Coronary artery (tissue), 2 donors: ENCODE measurements at regions not wholly inside any gene's neighbourhood (a gene's known extent, or its start where the extent isn't known, plus 50 kb on each side); places are given as distances from the start of the nearest gene placed in this dataset.

Experiments
- DNase-seq: peaks from one replicate; pipeline ENCODE4 v3.0.0-alpha.2; 2017; ENCODE audit warnings: low spot score
- H3K27ac ChIP-seq, 2 donors: fragments of 200-600 bp; sonication (generic); one replicate each; pipeline ENCODE4 v1.5.1; 2016 to 2019
- H3K4me3 ChIP-seq: fragments of 200-600 bp; sonication (generic); 2 replicates; pipeline ENCODE4 v1.5.1; 2016; ENCODE audit warnings: mild to moderate bottlenecking, moderate library complexity
- TF ChIP-seq, protein P1 (sequence below): fragments of 200-600 bp; sonication (generic); IDR thresholded peaks from one replicate; pipeline ENCODE4 v1.5.1; 2019; ENCODE audit warnings: antibody characterized with exemption

GRCh38 chr3:72383883-72384282 lies 464.4 kb downstream of the SHQ1 start:
- Histone ChIP-seq H3K27ac (no peak overlapping the region), H3K4me3 (no peak overlapping the region)
- no peak for DNase-seq
- TF ChIP-seq, protein P1, sequence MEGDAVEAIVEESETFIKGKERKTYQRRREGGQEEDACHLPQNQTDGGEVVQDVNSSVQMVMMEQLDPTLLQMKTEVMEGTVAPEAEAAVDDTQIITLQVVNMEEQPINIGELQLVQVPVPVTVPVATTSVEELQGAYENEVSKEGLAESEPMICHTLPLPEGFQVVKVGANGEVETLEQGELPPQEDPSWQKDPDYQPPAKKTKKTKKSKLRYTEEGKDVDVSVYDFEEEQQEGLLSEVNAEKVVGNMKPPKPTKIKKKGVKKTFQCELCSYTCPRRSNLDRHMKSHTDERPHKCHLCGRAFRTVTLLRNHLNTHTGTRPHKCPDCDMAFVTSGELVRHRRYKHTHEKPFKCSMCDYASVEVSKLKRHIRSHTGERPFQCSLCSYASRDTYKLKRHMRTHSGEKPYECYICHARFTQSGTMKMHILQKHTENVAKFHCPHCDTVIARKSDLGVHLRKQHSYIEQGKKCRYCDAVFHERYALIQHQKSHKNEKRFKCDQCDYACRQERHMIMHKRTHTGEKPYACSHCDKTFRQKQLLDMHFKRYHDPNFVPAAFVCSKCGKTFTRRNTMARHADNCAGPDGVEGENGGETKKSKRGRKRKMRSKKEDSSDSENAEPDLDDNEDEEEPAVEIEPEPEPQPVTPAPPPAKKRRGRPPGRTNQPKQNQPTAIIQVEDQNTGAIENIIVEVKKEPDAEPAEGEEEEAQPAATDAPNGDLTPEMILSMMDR: no peak

DNA sequence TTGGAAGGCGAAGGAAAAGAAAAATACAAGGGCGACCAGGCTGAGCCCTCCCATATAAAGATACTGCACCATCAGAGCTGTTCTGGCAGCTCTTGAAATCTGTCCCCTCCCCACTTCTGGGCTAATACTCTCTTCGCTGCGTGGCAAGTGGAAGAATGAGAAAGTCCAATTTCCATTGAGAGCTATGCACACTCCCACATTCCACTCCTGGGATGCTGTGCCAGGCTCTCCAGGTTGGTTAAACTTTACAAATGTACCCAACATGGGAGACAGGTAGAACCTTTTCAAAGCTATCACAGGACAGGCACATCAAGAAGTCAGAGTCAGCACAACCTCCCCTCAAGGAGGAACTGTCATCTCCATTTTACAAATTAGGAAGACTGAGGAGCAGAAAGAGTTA lies 465.0 kb downstream of the SHQ1 start:
- TF ChIP-seq, protein P1: no peak
- Histone ChIP-seq H3K27ac (no peak overlapping the region), H3K4me3 (no peak overlapping the region)
- no peak for DNase-seq

DNA sequence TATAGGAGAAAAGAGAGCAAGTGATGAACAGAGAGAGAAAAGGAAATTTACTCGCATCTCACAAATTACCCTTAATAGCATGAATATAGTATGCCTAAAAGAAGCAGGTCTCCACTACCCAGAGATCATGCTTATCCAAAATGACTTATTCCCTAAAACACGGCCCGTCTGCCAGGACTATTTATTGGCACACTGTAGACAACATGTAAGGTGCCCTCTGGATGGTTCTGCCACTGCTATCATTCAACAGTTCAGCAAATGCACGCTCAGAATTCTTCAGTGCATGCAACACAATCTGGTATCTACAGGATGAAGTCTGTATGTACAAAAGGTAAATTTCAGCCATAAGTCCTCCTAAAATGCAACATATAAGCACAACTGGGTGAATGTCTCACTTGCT lies 465.8 kb downstream of the SHQ1 start:
- Histone ChIP-seq H3K4me3 (no peak overlapping the region), H3K27ac (no peak overlapping the region)
- no peak for DNase-seq
- TF ChIP-seq, protein P1: no peak

DNA sequence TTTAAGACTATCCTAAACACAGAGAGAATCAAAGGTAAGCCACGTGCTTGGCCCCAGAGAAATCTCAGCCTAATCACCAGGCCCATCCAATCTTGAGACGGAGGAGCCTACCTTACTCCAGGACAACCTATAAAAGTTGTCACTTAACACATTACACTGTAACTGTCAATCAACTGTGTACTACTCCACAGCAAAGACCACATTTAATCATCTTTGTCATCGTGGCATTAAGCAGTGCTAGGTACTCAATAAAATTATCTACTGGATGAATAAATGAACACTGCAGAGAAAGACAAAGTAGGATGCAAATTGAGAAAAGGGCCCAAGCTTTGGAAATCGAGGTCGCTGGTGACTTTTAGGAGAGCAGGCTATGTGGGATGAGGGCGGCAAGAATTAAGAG lies 466.7 kb downstream of the SHQ1 start:
- no peak for DNase-seq
- TF ChIP-seq, protein P1: no peak
- H3K4me3 ChIP-seq: no peak overlapping the region
- H3K27ac ChIP-seq: no peak overlapping the region

GRCh38 chr3:72380711-72381493 lies 467.3 kb downstream of the SHQ1 start:
- no peak for DNase-seq
- no peak overlapping the region for H3K4me3 ChIP-seq
- H3K27ac ChIP-seq: no peak overlapping the region
- TF ChIP-seq, protein P1: no peak

GRCh38 chr3:72380193-72380592 lies 468.1 kb downstream of the SHQ1 start:
- TF ChIP-seq, protein P1: no peak
- no peak overlapping the region for H3K27ac ChIP-seq
- H3K4me3 ChIP-seq: no peak overlapping the region

DNA sequence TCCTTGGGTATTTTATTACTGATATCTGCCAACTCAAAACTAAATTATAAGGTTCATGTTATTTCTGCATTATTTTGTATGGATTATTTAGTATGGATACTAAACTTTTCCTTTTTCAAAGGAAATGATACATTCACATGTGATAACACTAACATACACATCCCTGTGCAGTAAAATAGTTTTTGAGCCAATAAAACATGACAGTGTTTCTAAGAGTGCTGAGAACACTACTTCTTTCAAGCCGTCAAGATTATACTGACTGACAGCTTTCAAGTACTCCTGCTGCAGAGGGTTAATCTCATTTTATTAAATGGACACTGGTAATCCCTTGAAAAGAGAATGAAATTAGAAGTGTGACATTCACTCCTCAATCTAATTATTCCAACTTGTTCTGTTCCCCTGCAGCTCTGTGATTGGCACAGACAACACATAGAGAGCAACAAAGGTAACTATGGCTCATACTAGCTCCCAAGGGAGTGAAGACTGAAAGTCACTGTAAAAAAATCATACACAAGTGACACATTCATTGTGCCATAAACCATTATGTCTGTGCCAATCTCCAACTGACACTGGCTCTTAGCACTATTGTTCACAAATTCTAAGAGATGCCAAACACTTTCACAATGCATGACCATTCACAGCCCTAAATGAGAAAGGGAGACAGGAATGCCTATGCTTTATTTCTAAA lies 468.6 kb downstream of the SHQ1 start:
- no peak for DNase-seq
- TF ChIP-seq, protein P1: no peak
- Histone ChIP-seq H3K4me3 (no peak overlapping the region), H3K27ac (no peak overlapping the region)

More at GRCh38 chr3:72380193-72380592, 468.1 kb downstream of the SHQ1 start:
- DNase-seq: no peak
